Caki2 (cell line): ENCODE measurements at regions not wholly inside any gene's neighbourhood (a gene's known extent, or its start where the extent isn't known, plus 50 kb on each side); places are given as distances from the start of the nearest gene placed in this dataset.

ENCODE experiments used
- DNase-seq: peaks from one replicate; pipeline ENCODE4 v3.0.0-alpha.2; 2015; ENCODE audit warnings: low read depth
- in situ Hi-C: cut with HindIII; loops from 2 replicates; pipeline ENCODE4 v1.10.0; 2016; ENCODE audit warnings: low sequenced_read_pairs, low pct_unique_long_range_greater_than_20kb, mixed read lengths

- in situ Hi-C loops: no loop called here
- DNase-seq: no peak
These were observed 55.7 kb upstream of the PHACTR2 start for GRCh38 chr6:143621876-143622605.

GRCh38 chr6:143621159-143621873 lies 56.4 kb upstream of the PHACTR2 start:
- no peak for DNase-seq
- in situ Hi-C loops: no loop called here

GRCh38 chr6:143620447-143620846 lies 57.3 kb upstream of the PHACTR2 start:
- in situ Hi-C loops: no loop called here
- no peak for DNase-seq

- no peak for DNase-seq
- in situ Hi-C loops: no loop called here
These were observed 57.9 kb upstream of the PHACTR2 start for GRCh38 chr6:143619824-143620401.

- DNase-seq: no peak
- in situ Hi-C loops: no loop called here
These were observed 61.0 kb upstream of the PHACTR2 start for GRCh38 chr6:143616741-143617140.

- no peak for DNase-seq
- in situ Hi-C loops: no loop called here
These were observed 62.0 kb upstream of the PHACTR2 start for GRCh38 chr6:143615785-143616184.

GRCh38 chr6:143614235-143614634 lies 63.5 kb upstream of the PHACTR2 start:
- in situ Hi-C loops: no loop called here
- DNase-seq: no peak

- in situ Hi-C loops: no loop called here
- no peak for DNase-seq
These were observed 64.0 kb upstream of the PHACTR2 start for GRCh38 chr6:143613749-143614148.

GRCh38 chr6:143612186-143612585 lies 65.6 kb upstream of the PHACTR2 start:
- in situ Hi-C loops: no loop called here
- no peak for DNase-seq

- in situ Hi-C loops: no loop called here
- DNase-seq: no peak
These were observed 66.2 kb upstream of the PHACTR2 start for GRCh38 chr6:143611580-143611979.

- in situ Hi-C loops: no loop called here
- no peak for DNase-seq
These were observed 67.8 kb upstream of the PHACTR2 start for GRCh38 chr6:143609972-143610371.

- in situ Hi-C loops: no loop called here
- DNase-seq: no peak
These were observed 68.3 kb upstream of the PHACTR2 start for GRCh38 chr6:143609501-143609900.

GRCh38 chr6:143608906-143609305 lies 68.9 kb upstream of the PHACTR2 start:
- DNase-seq: no peak
- in situ Hi-C loops: no loop called here

- in situ Hi-C loops: no loop called here
- no peak for DNase-seq
These were observed 69.8 kb upstream of the PHACTR2 start for GRCh38 chr6:143607974-143608373.

- no peak for DNase-seq
- in situ Hi-C loops: no loop called here
These were observed 70.6 kb upstream of the PHACTR2 start for GRCh38 chr6:143607168-143607567.

GRCh38 chr6:143605906-143606521 lies 71.8 kb upstream of the PHACTR2 start:
- in situ Hi-C loops: no loop called here
- DNase-seq: no peak

GRCh38 chr6:143603455-143603854 lies 74.3 kb upstream of the PHACTR2 start:
- in situ Hi-C loops: no loop called here
- DNase-seq: no peak

- in situ Hi-C loops: no loop called here
- DNase-seq: no peak
These were observed 76.3 kb upstream of the PHACTR2 start for GRCh38 chr6:143601504-143601903.

GRCh38 chr6:143600821-143601220 lies 76.9 kb upstream of the PHACTR2 start:
- no peak for DNase-seq
- in situ Hi-C loops: no loop called here
